ENCODE measurements at regions not wholly inside any gene's neighbourhood (a gene's known extent, or its start where the extent isn't known, plus 50 kb on each side); places are given as distances from the start of the nearest gene placed in this dataset.

- H2AFZ ChIP-seq (ENCODE audit: low read length), result no peak overlapping the region
- ChIA-PET CTCF (ENCODE audit: low intra/inter-chr PET ratio, low total read pairs) (no interaction called here), POLR2A (no interaction called here)
- H3K79me2 ChIP-seq (ENCODE audit: insufficient read depth, low read length), result no peaks in the 10 kb centered on the region
- no peaks in the 10 kb centered on the region for H4K20me1 ChIP-seq (ENCODE audit: insufficient read depth, low read length)
- DNase-seq (ENCODE audit: low spot score) (no peak), FAIRE-seq (no peak), ATAC-seq (no peak)
- H3K4me3 ChIP-seq (replicated peaks in 1 of 3; ENCODE audit: insufficient read depth in 1 of 3, low read depth in 2 of 3, low read length in 3 of 3), result no peak overlapping the region
- H3K9ac ChIP-seq (ENCODE audit: insufficient read depth, low read depth, low read length), result no peak overlapping the region
- BruUV-seq (replicated peaks), result no TSS peak
- H3K4me2 ChIP-seq (ENCODE audit: low read depth, low read length), result no peak overlapping the region
- 13% methylated on average over 1 of the region's 1 CpG for WGBS (ENCODE audit: low lambda C conversion rate)
- TF ChIP-seq MAFK (conservative IDR thresholded peaks at IDR 0.05 in 1 of 2, IDR thresholded peaks at IDR 0.05 in 1 of 2; ENCODE audit: low read length in 2 of 2) (peak; percentile 29 to 68; a peak in 2 of 4 replicates), MAFF (IDR thresholded peaks at IDR 0.05; ENCODE audit: low read depth, low read length) (peak; percentile 62), REL (CRISPR knock-in tag; conservative IDR thresholded peaks at IDR 0.05) (no peak)
- no peak overlapping the region for H3K27ac ChIP-seq (ENCODE audit: extremely low read length, insufficient read depth, low read length)
- no peaks in the 10 kb centered on the region for H3K27me3 ChIP-seq (ENCODE audit: control insufficient read depth in 1 of 2, insufficient read depth in 2 of 2, low read length in 2 of 2)
- H3K36me3 ChIP-seq (replicated peaks in 1 of 2; ENCODE audit: control insufficient read depth in 1 of 2, insufficient read depth in 2 of 2, low read length in 2 of 2), result no peaks in the 10 kb centered on the region
- in situ Hi-C loops (cut with HindIII; ENCODE audit: extremely low pct_ligation_motif_present, low pct_unique_long_range_greater_than_20kb) (no loop called here), intact Hi-C loops (cut with micrococcal nuclease; ENCODE audit: unreplicated experiment) (no loop called here)
- H3K9me3 ChIP-seq (ENCODE audit: low read length), result no peaks in the 10 kb centered on the region
- no peaks in the 10 kb centered on the region for H3K4me1 ChIP-seq (ENCODE audit: insufficient read depth, low read length)
These were observed 531.8 kb upstream of the TENM3 start for GRCh38 chr4:181711387-181711786.

GRCh38 chr4:181728305-181728966, 514.8 kb upstream of the TENM3 start:
- Histone ChIP-seq H3K27me3 (ENCODE audit: control insufficient read depth in 1 of 2, insufficient read depth in 2 of 2, low read length in 2 of 2) (no peaks in the 10 kb centered on the region; a peak in 1 of 5 replicates), H3K9me3 (ENCODE audit: low read length) (peaks cover 12% of the 10 kb centered on the region), H3K4me3 (replicated peaks in 1 of 3; ENCODE audit: insufficient read depth in 1 of 3, low read depth in 2 of 3, low read length in 3 of 3) (no peak overlapping the region), H3K4me1 (ENCODE audit: insufficient read depth, low read length) (no peaks in the 10 kb centered on the region), H2AFZ (ENCODE audit: low read length) (no peak overlapping the region), H3K9ac (ENCODE audit: insufficient read depth, low read depth, low read length) (no peak overlapping the region), H3K36me3 (replicated peaks in 1 of 2; ENCODE audit: control insufficient read depth in 1 of 2, insufficient read depth in 2 of 2, low read length in 2 of 2) (no peaks in the 10 kb centered on the region), H3K79me2 (ENCODE audit: insufficient read depth, low read length) (no peaks in the 10 kb centered on the region), H3K4me2 (ENCODE audit: low read depth, low read length) (no peak overlapping the region), H4K20me1 (ENCODE audit: insufficient read depth, low read length) (no peaks in the 10 kb centered on the region), H3K27ac (ENCODE audit: extremely low read length, insufficient read depth, low read length) (no peak overlapping the region)
- ATAC-seq, result no peak
- intact Hi-C loops (cut with micrococcal nuclease; ENCODE audit: unreplicated experiment) (no loop called here), in situ Hi-C loops (cut with HindIII; ENCODE audit: extremely low pct_ligation_motif_present, low pct_unique_long_range_greater_than_20kb) (no loop called here)
- ChIA-PET POLR2A (no interaction called here), CTCF (ENCODE audit: low intra/inter-chr PET ratio, low total read pairs) (no interaction called here)
- no peak for TF ChIP-seq ZNF773 (CRISPR knock-in tag; IDR thresholded peaks at IDR 0.05; ENCODE audit: borderline replicate concordance)
- no peak for TF ChIP-seq ATM (IDR thresholded peaks at IDR 0.05; ENCODE audit: borderline replicate concordance)
- no peak for TF ChIP-seq MTERF4 (CRISPR knock-in tag; IDR thresholded peaks at IDR 0.05)
- TF ChIP-seq ATF5 (CRISPR knock-in tag; IDR thresholded peaks at IDR 0.05; ENCODE audit: low read depth), result no peak
- TF ChIP-seq SNRNP70 (IDR thresholded peaks at IDR 0.05; ENCODE audit: low read depth, low read length), result no peak
- TF ChIP-seq PTBP1 (IDR thresholded peaks at IDR 0.05; ENCODE audit: low read depth, low read length, poor library complexity, severe bottlenecking), result no peak
- no peak for TF ChIP-seq ZKSCAN8 (CRISPR knock-in tag; IDR thresholded peaks at IDR 0.05; ENCODE audit: borderline replicate concordance)
- TF ChIP-seq ZNF629 (CRISPR knock-in tag; conservative IDR thresholded peaks at IDR 0.05), result no peak
- TF ChIP-seq BHLHE40 (IDR thresholded peaks at IDR 0.05; ENCODE audit: low read length), result no peak
- TF ChIP-seq ATF7-NPFF (CRISPR knock-in tag; IDR thresholded peaks at IDR 0.05; ENCODE audit: low read depth), result no peak
- TF ChIP-seq JDP2 (CRISPR knock-in tag; IDR thresholded peaks at IDR 0.05; ENCODE audit: borderline replicate concordance), result no peak
- no peak for TF ChIP-seq IRF1 (CRISPR knock-in tag; IDR thresholded peaks at IDR 0.05; ENCODE audit: low read depth)
- FAIRE-seq, result no peak
- no peak for DNase-seq (ENCODE audit: low spot score)
- 2% methylated on average over 5 of the region's 5 CpGs for WGBS (ENCODE audit: low lambda C conversion rate)
- no TSS peak for BruUV-seq (replicated peaks)

All from HepG2 (cell line).